GM23338 (cell line): ENCODE measurements at regions not wholly inside any gene's neighbourhood (a gene's known extent, or its start where the extent isn't known, plus 50 kb on each side); places are given as distances from the start of the nearest gene placed in this dataset.

Source experiments
- CTCF ChIP-seq, 2 experiments: fragments of 200-600 bp in 1 of 2; sonication (generic) in 1 of 2; conservative IDR thresholded peaks; 2 replicates each; pipeline versions ENCODE4 v1.5.1 to v1.6.1; 2016 to 2017; ENCODE audit warnings: antibody characterized with exemption in 2 of 2, low read depth in 2 of 2, mild to moderate bottlenecking in 2 of 2, moderate library complexity in 1 of 2
- EZH2 ChIP-seq: fragments of 200-600 bp; sonication (generic); IDR thresholded peaks from one replicate; pipeline ENCODE4 v1.8.0; 2017; ENCODE audit warnings: antibody characterized with exemption, mild to moderate bottlenecking, low read depth; ENCODE audit not compliant: unreplicated experiment
- EZH2phosphoT487 ChIP-seq: fragments of 200-600 bp; sonication (generic); IDR thresholded peaks from one replicate; pipeline ENCODE4 v1.8.1; 2018; ENCODE audit warnings: antibody characterized with exemption; ENCODE audit not compliant: unreplicated experiment
- REST ChIP-seq: IDR thresholded peaks from one replicate; pipeline ENCODE4 v1.6.1; 2018; ENCODE audit warnings: antibody characterized with exemption; ENCODE audit not compliant: unreplicated experiment

GRCh38 chr4:152244659-152245058, 291.2 kb downstream of the FBXW7 start:
- no peak for TF ChIP-seq REST
- no peak for TF ChIP-seq CTCF (conservative IDR thresholded peaks at IDR 0.05; ENCODE audit: low read depth in 2 of 2)
- TF ChIP-seq EZH2phosphoT487, result no peak
- no peak for TF ChIP-seq EZH2
